ENCODE measurements at regions not wholly inside any gene's neighbourhood (a gene's known extent, or its start where the extent isn't known, plus 50 kb on each side); places are given as distances from the start of the nearest gene placed in this dataset.

- DNase-seq = no peak
Measured at GRCh38 chr10:29132551-29133111, 156.2 kb upstream of the LYZL1 start.

DNA sequence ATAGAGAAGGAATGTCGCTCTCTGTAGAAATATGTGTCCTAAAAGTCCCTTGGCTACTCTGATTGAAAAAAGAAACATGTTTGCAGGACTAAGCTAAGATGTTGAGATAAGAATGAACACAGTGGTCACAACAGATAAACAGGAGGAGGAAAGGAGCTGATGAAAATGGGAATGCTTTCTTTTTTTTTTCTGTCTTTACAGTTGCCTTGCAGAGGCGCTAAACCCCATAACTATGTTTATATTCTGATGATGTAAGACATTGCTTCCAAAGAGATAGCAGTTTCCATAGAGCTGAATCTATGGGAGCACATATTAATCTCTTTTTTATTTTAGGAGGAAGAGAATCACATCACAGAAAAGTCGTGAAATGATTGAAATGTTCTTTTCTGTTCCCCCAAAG lies 153.5 kb upstream of the LYZL1 start:
- DNase-seq = no peak

DNA sequence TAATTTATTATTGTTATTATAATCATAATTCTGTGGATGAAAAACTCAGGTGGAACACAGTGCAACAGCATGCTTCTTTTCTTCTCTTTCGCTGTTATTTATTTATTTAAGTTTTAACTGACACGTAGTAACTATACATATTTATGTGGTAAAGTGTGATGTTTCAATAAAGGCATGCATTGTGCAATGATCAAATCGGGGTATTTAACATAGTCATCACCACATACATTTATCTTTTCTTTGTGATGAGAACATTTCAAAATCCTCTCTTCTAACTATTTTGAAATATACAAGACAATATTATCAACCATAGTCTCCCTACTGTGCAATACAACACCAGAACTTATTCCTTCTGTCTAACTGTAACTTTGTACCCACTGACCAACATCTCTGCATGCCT lies 152.5 kb upstream of the LYZL1 start:
- DNase-seq = no peak

GRCh38 chr10:29140151-29140550 lies 148.7 kb upstream of the LYZL1 start:
- DNase-seq = no peak

DNA sequence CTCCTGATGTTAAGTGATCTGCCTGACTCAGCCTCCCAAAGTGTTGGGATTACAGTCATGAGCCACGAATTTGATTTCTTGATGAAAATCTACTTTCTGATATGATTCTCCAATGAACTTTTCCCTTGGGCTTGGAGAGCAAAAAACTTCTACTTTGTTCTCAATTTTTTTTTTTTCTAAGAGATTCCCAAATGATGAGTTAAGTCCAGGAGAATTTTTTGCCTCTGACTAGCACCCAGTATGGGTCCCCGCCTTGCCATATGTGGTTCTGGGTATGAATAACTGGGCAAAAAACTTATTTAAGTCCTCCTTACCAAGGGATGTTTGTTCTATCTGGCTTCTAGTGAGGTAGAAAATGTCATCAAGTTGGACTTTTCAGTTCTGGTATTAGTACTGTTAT lies 147.9 kb upstream of the LYZL1 start:
- no peak for DNase-seq

GRCh38 chr10:29141761-29142160 lies 147.1 kb upstream of the LYZL1 start:
- DNase-seq = no peak

DNA sequence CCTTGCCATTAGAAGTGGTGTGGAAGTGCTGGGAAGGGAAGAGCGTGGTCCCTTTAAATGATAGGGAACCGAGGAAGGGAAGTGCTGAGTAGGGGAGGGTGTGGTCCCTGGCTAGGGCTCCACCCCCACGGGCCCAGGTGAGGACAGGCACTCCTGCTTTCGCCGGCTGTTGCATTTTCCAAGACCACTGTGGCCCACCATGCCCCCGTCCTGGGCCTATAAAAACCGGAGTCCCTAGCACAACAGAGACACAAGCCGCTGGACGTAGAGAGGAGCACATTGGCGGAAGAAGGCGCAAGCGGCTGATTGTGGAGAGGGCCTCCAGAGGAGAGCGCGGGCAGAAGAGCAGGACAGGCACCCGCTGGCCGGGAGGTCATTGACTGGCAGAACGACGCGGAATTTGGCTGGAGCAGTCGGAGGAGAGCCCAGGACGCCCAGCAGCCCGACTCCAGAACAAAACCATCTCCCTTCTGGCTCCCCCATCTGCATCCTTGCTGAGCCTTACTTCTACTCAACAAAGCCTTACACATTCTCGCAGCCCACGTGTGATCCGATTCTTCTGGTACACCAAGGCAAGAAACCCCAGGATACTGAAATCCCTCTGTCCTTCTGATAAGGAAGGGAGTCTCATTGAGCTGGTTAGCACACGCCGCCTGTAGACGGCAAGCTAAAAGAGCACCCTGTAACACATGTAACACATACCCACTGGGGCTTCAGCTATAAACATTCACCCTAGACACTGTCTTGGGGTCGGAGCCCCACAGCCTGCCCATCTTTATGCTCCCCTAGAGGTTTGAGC lies 146.2 kb upstream of the LYZL1 start:
- no peak for DNase-seq

- no peak for DNase-seq
Measured at GRCh38 chr10:29144126-29144525, 144.7 kb upstream of the LYZL1 start.

DNA sequence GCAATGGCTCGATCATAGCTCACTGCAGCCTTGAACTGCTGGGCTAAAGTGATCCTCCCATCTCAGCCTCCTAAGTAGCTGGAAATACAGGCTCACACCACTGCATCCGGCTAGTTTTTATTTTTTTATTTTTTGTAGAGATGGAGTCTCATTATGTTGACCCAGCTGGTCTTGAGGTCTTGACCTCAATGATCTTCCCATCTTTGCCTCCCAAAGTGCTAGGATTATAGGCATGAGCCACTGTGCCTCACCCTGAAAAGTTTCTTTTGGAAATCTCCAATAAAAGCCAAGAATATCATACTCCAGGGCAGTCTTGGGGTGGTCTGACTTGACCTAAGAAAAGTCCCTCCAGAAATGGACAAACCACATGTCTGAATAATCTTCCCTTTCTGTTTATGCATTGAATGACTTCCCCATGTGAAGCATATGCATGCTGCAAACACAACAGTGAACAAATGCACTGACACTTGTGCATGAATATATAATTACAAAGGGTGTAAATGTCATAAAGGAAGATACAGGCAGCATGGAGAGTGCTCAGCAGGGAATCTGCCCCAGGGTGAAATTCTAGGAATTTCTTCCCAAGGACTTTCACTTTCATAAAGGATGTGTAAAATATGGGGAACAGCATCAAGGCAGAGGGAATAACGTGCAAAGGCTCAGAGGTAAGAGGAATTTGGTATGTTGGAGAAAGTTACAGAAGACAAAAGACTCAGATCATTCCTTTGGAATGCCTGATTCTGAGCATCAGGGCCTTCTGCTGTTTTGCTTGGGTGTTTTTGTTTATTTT lies 142.4 kb upstream of the LYZL1 start:
- no peak for DNase-seq

- DNase-seq = no peak
Measured at GRCh38 chr10:29150010-29150409, 138.9 kb upstream of the LYZL1 start.

GRCh38 chr10:29151005-29151404 lies 137.9 kb upstream of the LYZL1 start:
- DNase-seq = no peak

- no peak for DNase-seq
Measured at GRCh38 chr10:29157321-29157720, 131.5 kb upstream of the LYZL1 start.

DNA sequence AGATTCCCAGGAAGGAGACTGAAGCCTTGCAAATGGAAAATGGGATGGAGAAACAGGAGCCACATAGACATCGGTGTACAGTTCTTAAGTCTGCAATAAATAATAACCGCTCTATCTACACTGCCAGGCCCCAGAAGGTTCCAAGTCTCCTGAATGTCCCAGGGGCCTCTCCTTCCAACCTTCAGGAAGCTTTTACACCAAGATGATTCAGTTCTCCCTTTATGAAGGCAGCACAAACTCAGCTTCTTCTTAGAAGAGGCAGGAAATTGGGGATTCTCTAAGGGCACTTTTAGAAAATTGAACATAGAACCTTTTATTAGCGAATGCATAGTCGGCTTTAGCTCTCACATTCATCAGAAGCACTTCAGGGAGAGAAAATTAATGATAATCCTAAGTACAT lies 130.8 kb upstream of the LYZL1 start:
- no peak for DNase-seq

DNA sequence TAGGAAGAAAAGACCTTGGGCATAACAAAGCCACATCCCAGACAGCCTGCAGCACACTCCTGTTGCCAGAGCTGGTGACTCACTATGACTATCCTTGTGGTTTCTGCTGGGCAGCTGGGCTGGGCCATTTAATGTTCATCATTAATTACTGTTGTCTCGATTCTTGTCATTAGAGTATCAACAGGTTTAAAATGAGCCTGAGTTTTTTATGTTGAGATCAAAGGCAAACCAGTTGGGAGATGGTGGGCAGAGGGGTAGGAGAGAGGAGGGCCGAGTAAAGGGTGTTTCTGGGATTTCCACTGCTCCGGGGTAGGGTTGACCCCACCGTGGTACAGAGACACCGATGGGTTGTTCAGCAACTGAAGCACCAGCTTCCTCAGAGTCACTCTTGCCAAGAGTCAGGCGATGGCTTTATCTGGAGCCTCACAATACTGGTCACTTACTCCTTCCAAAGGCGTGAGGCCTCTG lies 128.7 kb upstream of the LYZL1 start:
- DNase-seq = no peak

DNA sequence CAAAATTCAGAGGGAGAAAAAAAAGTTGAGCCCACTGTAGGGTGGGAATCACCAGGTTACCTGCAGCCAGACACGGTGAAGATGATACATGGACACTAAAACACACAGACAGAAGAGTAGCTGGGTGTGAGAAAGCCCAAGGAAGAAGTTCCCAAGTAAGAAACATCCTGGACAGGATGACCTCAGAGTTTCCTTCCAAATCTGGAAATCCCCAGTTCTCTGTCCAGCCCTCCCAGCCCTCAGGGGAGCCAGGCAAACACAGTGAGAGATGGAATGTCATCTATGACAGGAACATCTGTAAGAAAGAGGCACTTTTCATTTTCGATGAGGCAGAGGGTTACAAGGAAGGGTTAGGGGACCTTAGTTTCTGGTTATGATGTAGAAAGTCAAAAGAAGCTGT lies 125.1 kb upstream of the LYZL1 start:
- DNase-seq = no peak

GRCh38 chr10:29166713-29167112 lies 122.2 kb upstream of the LYZL1 start:
- DNase-seq = no peak

DNA sequence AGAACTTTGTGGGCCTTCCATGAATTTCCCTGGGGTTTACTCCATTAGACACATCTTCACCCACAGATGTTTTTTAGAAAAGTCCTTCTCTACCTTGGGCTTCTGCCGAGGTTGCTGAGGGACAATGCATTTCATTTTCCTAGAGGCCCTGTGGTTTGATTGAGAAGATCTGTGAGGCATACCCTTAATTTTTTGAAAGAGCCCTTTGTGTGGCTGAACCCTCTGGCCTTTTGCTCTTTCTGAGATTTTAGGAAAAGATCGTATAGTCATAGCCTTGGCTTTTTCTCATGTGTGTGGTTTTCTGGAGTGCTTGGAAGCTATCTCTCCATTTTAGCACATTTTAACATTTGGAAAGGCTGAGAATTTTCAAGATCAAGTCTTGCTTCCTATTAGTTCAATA lies 119.8 kb upstream of the LYZL1 start:
- DNase-seq = no peak

DNA sequence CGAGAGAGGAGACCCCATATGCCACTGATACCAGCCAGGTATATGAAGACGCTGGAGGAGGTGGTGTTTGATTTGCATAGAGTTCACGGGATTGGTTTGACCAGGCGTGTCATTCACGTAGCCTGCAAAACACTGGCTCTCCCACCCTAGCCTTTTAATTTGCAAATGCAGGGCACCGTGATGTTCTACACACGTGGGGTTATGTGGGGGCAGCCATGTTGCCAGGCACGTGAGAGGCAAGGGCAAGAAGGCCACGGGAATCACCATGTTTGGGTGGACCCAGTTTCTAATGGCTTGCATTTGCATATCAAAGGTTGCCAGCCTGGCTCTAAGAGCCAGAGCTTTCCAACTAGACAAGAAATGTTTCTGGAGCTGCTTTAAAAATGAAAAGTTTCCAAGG lies 117.2 kb upstream of the LYZL1 start:
- DNase-seq = no peak

DNA sequence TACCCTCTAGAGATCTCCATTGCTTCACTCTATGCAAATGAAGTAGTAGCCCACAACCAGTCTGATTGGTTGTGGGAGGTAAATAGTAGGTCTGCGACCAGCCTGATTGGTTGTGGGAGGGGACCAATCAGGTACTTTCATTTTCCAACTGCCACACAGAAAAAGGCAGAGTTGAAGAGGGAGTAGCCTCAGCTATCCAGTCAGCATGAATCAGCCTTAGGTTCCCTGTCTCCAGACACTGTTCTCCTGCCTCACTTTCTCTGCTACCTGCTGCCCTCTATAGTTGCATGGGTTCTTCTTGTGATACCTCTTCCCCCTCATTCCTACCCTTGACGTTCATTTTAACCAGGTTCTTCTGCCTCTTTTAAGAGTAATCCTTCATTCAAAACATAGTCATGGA lies 114.5 kb upstream of the LYZL1 start:
- no peak for DNase-seq

GRCh38 chr10:29176845-29177832 lies 111.7 kb upstream of the LYZL1 start:
- no peak for DNase-seq

- DNase-seq = no peak
Measured at GRCh38 chr10:29181936-29182335, 106.9 kb upstream of the LYZL1 start.

DNA sequence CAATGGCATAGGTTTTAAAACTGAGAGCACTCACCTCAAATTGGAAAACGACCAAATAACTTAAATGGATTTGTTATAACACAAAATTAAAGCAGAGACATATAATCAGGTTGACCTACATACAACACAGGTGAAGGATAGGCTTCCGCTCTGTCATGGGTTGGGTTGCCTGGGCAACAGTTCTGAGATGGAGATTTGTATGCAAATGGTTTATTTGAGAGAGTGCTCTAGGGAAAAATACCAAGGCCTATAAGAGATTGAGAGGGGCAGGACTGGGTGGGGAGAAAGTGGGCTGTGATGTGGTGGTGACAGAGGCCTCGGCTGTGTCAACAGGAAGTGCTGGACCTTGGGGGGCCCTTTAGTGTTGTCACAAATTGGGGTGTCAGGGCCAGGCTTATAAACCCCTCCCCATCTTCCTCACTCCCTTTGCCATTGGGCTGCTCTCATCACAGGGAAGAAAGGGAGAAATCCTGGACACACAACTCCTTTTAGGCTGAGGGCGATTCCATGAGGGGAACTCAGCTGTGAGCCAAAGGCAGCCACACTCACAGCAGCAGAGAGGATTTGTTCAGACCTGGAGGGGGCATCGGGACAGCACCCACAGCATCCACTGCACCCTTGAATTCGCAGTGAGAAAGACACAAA lies 105.4 kb upstream of the LYZL1 start:
- no peak for DNase-seq

Measured in activated CD4-positive, alpha-beta T cell treated with anti-CD3 and anti-CD28 coated beads, Interleukin-2, amount 50 U/mL, for 48 hours (primary cell).